Neural progenitor cell (in vitro differentiated cells): ENCODE measurements at regions not wholly inside any gene's neighbourhood (a gene's known extent, or its start where the extent isn't known, plus 50 kb on each side); places are given as distances from the start of the nearest gene placed in this dataset.

Experiments used
- EZH2 ChIP-seq: fragments of 200-600 bp; sonication (generic); IDR thresholded peaks from 2 replicates; pipeline ENCODE4 v1.6.1; 2017; ENCODE audit warnings: antibody characterized with exemption, mild to moderate bottlenecking, moderate library complexity
- TF ChIP-seq, protein P1 (sequence below): fragments of 200-600 bp; sonication (generic); IDR thresholded peaks from 2 replicates; pipeline ENCODE4 v1.5.1; 2017; ENCODE audit warnings: antibody characterized with exemption, mild to moderate bottlenecking

DNA sequence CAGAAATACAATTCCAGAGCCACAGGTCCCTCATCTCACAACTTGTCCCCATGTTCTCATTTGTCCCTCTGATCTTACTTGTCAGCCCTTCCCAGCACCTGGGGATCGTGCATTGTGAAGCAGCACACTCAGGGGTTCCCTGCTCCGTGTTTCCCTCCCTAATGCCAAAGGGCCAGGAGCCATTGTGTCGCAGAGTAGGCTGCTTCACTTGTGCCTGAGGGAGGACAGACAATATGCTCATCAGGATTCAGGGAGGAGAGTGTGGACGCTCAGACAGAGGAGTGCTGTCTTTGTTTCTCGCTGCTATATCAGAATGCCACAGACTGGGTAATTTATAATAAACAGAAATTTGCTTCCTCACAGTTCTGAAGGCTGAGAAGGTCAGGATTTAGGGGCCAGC is 315.3 kb downstream of the TRIML1 start:
- TF ChIP-seq, protein P1, sequence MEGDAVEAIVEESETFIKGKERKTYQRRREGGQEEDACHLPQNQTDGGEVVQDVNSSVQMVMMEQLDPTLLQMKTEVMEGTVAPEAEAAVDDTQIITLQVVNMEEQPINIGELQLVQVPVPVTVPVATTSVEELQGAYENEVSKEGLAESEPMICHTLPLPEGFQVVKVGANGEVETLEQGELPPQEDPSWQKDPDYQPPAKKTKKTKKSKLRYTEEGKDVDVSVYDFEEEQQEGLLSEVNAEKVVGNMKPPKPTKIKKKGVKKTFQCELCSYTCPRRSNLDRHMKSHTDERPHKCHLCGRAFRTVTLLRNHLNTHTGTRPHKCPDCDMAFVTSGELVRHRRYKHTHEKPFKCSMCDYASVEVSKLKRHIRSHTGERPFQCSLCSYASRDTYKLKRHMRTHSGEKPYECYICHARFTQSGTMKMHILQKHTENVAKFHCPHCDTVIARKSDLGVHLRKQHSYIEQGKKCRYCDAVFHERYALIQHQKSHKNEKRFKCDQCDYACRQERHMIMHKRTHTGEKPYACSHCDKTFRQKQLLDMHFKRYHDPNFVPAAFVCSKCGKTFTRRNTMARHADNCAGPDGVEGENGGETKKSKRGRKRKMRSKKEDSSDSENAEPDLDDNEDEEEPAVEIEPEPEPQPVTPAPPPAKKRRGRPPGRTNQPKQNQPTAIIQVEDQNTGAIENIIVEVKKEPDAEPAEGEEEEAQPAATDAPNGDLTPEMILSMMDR: no peak
- TF ChIP-seq EZH2: no peak
